SIG-M5 (cell line): ENCODE measurements at regions not wholly inside any gene's neighbourhood (a gene's known extent, or its start where the extent isn't known, plus 50 kb on each side); places are given as distances from the start of the nearest gene placed in this dataset.

Experiments
- DNase-seq: peaks from one replicate; lab custom pipeline; 2025; lab: John Stamatoyannopoulos, UW

DNA sequence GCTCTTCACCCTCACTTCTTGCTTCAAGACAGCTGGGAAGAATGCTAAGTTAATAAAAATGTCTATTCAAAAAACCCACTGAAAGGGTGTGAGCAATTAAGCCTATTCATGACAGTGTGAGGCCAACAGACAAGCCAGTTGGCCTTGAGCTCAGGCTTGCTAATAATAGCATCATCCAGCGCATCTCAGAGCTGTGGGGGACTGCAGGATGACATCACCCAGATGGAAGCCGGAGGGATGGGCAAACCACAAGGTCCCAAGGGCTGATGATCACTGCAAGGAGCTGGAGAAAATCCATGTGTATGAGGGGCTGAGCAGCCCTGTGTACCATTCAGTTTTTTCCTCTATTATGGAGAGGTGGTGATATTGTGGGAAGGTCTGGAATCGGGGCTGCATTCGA is 770.4 kb downstream of the TNS3 start:
- DNase-seq, result no peak

DNA sequence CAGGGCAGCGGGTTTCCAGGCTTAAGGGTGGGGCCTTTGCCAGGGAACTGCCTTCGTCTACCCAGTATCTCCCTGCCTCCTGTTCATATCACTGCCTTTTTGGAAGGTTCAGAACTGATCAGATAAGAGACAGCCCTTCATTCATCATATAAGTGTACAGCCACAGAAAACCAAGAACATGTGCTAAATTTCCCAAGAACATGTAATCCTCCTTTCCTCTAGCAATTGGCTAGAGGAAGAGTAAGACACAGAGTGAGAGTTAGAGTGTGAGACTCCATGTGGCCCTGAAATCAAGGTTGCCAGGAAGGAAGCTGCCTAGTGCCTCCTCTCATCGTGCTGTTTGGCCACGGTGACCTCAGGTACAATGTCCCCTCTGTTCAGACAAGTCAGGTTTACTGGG is 770.9 kb downstream of the TNS3 start:
- DNase-seq, result no peak

DNA sequence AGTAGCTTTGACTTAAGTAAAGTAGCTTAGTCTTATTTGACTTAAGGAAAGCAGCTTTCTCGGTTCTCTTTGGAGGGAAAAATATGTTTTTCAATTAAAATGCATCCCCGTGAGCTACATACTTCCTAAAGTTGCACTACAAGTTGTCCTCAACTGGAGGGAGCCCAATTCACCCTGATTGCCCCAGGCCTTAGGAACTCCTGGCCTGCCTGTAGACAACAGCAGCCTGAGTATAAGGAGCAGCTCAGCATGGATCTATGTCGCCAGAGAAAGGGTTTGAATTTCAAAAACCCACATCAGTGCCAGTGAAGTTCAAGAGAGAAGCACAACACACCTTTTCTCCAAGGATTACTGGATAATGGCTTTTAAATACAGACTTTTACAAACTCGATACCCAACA is 772.0 kb downstream of the TNS3 start:
- no peak for DNase-seq

GRCh38 chr7:46806856-46807255 is 775.1 kb downstream of the TNS3 start:
- no peak for DNase-seq

- no peak for DNase-seq
Observed at GRCh38 chr7:46802479-46802878, 779.4 kb downstream of the TNS3 start.

DNA sequence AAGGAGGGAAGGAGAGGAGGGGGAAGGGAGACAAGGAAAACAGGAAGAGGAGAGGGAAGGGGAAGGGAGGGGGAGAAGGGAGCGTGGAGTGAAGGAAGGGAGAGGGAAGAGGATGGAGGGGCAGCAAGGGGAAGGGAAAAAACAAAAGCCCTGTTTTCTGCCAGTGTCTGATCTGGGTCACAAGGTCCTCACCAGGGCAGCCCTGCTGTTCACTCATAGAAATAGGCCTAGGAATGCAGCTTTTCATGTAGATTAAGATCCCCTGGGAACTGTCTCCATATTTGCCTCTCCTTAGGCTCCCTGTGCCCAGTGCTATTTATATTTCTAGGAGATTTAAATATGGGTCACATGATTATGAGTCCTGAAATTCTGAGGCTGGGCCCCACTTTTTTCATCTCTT is 790.7 kb downstream of the TNS3 start:
- DNase-seq, result no peak

GRCh38 chr7:46786995-46787394 is 794.9 kb downstream of the TNS3 start:
- DNase-seq, result no peak

DNA sequence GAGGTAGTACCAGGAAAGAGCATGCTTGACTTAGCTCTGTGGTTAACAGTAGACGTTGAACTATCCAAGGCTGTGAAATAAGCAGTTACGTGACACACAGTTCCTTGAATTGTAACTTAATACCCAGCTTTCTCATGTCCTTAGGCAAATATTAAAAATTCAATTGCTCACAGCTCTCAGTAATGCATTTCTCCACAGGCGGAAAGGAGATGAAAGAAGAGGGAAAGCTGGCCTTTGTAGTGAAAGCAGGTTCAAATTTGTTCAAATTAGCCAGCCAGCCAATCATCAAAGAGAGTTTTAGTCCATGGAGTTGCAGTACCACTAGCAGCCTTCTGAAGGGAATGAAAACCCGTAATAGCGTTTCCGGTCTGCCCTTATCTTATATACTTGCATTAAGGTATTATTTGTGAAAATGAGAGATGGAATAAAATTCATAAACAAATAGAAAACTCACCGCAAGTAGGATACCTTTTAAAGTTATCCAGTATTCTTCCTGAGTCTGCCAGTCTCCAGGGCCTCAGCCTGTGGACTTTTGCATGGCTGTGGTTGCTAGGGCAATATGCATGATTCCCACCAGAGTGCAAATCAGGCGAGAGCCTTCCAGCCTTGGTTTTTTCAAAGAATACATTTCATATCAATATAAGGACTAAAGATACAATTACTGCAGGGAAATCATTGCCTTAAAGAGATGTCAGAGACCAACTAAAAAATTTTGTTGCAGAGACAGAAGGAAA is 795.5 kb downstream of the TNS3 start:
- DNase-seq, result no peak

DNA sequence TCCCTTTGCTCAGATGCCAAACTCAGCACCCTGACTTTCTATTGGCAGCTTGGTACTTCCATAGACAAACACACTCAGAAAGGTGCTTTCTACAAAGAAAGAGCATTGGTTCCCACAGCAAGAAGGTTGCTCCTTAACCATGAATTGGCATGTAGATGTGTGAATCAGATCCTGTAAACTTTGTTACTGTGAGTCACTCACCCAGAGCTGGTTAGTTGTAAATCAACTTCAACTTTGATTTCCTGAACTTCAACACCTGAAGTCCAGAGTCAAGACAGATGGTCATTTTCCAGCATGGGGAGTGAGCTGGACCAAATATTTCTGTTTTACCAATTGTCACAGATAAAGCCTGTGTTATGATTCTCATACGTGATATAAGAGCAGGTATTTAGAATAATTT is 797.2 kb downstream of the TNS3 start:
- no peak for DNase-seq

GRCh38 chr7:46781901-46782439 is 799.9 kb downstream of the TNS3 start:
- no peak for DNase-seq

GRCh38 chr7:46776790-46777189 is 805.1 kb downstream of the TNS3 start:
- no peak for DNase-seq

- no peak for DNase-seq
Observed at GRCh38 chr7:46775776-46776175, 806.1 kb downstream of the TNS3 start.

DNA sequence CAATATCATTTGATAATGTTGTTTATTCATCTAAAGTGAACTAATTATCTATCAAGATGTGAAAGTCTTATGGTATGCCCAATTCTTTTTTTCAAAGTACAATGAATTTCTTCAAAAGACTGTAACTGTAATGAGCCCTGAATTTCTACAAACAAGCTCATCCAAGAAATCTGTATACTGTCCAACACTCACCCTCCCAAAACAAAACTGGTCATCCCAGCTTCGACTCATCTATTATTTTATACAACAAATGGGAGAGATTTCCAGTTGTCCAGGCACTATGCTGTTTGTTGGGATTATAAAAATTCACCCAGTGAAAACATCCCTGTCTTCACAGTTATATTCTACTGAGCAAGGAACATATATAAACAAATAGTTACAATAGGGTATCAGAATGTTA is 806.9 kb downstream of the TNS3 start:
- no peak for DNase-seq

DNA sequence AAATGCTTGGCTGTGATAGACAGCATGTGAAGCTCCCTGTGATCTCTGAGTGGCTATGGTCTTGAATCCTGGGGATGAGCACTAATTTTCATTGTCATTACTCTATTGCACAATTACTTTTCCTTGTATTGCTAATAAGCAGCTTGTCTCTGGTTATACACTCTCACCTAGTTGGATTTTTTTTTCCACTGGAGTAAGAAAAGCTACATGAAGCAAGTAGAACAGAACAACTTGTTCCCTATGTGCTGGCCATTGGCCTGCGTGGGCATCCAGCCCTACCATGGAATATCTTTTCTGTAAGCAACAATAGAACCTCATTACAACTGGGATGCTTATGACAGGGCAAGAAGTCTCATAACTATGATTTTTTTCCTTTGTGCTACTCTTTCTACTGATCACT is 807.4 kb downstream of the TNS3 start:
- no peak for DNase-seq

DNA sequence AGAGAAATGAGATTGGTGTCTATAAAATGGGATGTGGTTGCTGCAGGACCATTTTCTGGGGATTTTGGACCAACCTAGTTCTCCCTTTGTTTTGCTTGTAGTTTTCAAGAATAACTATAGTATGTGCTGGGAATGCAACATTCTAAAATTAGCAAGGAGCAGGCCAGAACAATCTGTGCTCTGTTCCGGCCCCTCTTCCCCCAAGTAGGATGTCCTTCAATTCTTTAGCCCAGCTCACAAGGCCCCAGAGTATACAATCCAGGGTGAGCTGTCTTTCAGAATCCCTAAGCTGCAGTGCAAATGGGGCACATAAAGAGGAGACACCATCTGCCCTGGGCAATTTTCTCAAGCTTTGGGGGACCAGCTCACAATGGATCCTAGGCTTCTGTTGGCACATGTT is 809.1 kb downstream of the TNS3 start:
- DNase-seq, result no peak

GRCh38 chr7:46767071-46767470 is 814.8 kb downstream of the TNS3 start:
- DNase-seq, result no peak

GRCh38 chr7:46764100-46764936 is 817.6 kb downstream of the TNS3 start:
- DNase-seq, result no peak

DNA sequence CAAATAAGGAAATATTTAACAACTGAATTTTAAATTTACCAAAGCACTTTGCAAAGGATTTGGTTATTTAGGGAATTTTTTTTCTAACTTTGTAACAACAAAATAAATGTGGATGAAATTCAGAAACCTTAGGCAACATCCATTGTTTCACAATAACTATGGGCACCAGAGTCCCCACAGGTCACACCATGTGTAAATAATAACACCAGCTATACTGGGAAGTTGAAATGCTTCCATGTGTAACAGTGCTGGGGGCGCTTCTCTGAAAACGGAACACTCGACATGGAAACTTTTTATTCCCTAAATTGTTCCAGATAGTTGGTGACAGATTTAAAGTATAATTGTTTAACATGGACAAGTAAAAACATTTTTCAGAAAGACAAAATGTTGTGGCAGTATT is 818.6 kb downstream of the TNS3 start:
- no peak for DNase-seq

DNA sequence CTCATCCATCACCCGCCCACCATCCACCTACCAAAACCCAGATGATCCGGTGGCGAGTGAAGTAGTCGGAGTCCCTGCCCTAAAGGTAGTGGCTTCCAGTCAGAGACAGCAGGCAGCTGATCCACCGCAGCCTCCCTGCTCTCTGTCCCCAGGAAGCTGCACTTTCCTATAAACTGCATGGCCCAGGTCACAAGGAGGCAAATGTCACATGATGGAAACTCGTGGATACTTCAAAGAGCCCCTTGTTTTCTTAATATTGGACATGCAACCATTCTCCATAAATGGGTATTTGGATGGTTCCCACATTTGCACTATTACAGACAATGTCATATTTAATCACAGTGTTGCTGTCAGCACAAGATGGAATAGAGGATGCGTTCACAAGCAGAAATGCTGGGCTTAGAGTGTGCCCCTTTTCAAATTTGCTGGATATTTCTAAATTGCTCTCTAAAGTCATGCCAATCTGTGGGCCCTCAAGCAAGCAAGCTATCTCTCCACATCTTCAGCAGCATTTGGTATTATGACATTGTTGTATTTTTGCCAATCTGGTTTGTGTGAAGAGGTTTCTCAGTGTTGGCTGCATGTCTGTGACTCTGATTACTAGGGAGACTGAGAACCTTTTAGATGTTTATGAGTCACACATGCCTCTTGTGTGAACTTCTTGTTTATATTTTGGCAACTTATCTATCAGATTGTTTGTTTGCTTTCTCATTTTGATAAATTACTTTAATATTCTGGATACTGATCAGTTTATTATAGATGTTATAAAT is 822.0 kb downstream of the TNS3 start:
- no peak for DNase-seq

DNA sequence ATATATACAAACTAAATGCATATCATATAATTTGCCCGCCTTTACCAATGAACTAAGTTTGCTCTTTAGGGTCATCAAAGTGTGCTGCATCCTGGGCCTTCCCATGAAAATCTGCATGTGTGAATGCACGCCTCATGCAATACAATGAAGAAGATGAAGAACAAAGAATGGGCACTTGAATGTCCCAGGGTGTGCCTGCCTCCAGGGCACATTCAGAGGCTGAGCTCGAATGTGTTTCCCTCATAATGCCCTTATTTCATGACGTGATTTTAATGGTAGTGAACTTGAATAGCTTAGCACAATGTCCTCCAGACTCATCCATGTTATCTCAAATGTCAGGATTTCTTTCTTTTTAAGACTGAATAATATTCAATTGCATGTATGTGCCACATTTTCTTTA is 824.9 kb downstream of the TNS3 start:
- DNase-seq, result no peak

DNA sequence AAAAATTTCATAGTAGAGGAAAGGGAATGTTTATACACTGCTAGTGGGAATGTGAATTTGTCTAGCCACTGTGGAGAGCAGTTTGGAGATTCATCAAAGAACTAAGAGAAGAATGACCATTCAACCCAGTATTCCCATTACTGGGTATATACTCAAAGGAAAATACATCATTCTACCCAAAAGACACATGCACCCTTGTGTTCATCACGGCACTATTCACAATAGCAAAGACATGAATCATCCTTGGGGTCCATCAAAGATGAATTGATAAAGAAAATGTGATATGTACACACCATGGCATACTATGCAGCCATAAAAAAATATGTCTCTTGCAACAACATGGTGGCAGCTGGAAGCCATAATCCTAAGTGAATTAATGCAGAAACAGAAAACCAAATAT is 825.7 kb downstream of the TNS3 start:
- no peak for DNase-seq
